ENCODE measurements at regions not wholly inside any gene's neighbourhood (a gene's known extent, or its start where the extent isn't known, plus 50 kb on each side); places are given as distances from the start of the nearest gene placed in this dataset.
"Not testable (repeated sequence)": the region's sequence is repeated elsewhere in the genome, so short reads cannot be mapped to it uniquely, and the experiment has no call there.

- TF ChIP-seq HMGXB4 (CRISPR knock-in tag; IDR thresholded peaks at IDR 0.05) (0 out of 2 replicates have a peak, but pooled peaks have one; percentile 43), ZNF396 (CRISPR knock-in tag; IDR thresholded peaks at IDR 0.05; ENCODE audit: borderline replicate concordance) (no peak), SP1 (CRISPR knock-in tag; conservative IDR thresholded peaks at IDR 0.05) (peak; percentile 60; the same call in 1 of the 2 replicates)
Observed at GRCh38 chr16:21501869-21502667, 97.3 kb upstream of the METTL9 start (continued).

- H3K4me1 Mint-ChIP-seq; H3K4me3 Mint-ChIP-seq; POLR2A ChIA-PET; H3K9me3 Mint-ChIP-seq; CTCF ChIA-PET; H3K27me3 Mint-ChIP-seq (ENCODE audit: low read depth); H3K36me3 Mint-ChIP-seq; H3K27ac Mint-ChIP-seq; ATAC-seq: not testable (repeated sequence)
- peak; percentile 1 for DNase-seq (ENCODE audit: low spot score)
Observed at GRCh38 chr16:21503574-21503920, 95.8 kb upstream of the METTL9 start.

- H3K36me3 Mint-ChIP-seq; H3K4me1 Mint-ChIP-seq; POLR2A ChIA-PET; H3K9me3 Mint-ChIP-seq; H3K4me3 Mint-ChIP-seq; ATAC-seq; H3K27ac Mint-ChIP-seq; CTCF ChIA-PET; H3K27me3 Mint-ChIP-seq (ENCODE audit: low read depth): not testable (repeated sequence)
- peak; percentile 2 for DNase-seq (ENCODE audit: low spot score)
Observed at GRCh38 chr16:21503941-21504832, 95.2 kb upstream of the METTL9 start.

GRCh38 chr16:21505751-21506520 is 93.4 kb upstream of the METTL9 start:
- H3K27me3 Mint-ChIP-seq (ENCODE audit: low read depth); H3K4me3 Mint-ChIP-seq; ATAC-seq; H3K9me3 Mint-ChIP-seq; H3K36me3 Mint-ChIP-seq; POLR2A ChIA-PET; CTCF ChIA-PET; DNase-seq (ENCODE audit: low spot score): not testable (repeated sequence)
- 0 out of 2 replicates have a peak overlapping the region, but pooled peaks have one; percentile 49 for H3K27ac Mint-ChIP-seq
- H3K4me1 Mint-ChIP-seq: peaks cover 19% of the 10 kb centered on the region

- H3K27ac Mint-ChIP-seq; ATAC-seq; H3K36me3 Mint-ChIP-seq; H3K4me3 Mint-ChIP-seq; POLR2A ChIA-PET; H3K27me3 Mint-ChIP-seq (ENCODE audit: low read depth); H3K9me3 Mint-ChIP-seq; CTCF ChIA-PET: not testable (repeated sequence)
- DNase-seq (ENCODE audit: low spot score): peak; percentile 9
- H3K4me1 Mint-ChIP-seq: peaks cover 25% of the 10 kb centered on the region
Observed at GRCh38 chr16:21506857-21507456, 92.4 kb upstream of the METTL9 start.

GRCh38 chr16:21507631-21508305 is 91.6 kb upstream of the METTL9 start:
- Mint-ChIP-seq H3K4me1 (peaks cover 25% of the 10 kb centered on the region), H3K27ac (peak overlapping the region; percentile 82)
- POLR2A ChIA-PET; H3K36me3 Mint-ChIP-seq; H3K27me3 Mint-ChIP-seq (ENCODE audit: low read depth); ATAC-seq; CTCF ChIA-PET; H3K9me3 Mint-ChIP-seq; H3K4me3 Mint-ChIP-seq; DNase-seq (ENCODE audit: low spot score): not testable (repeated sequence)

- H3K9me3 Mint-ChIP-seq; H3K4me3 Mint-ChIP-seq; CTCF ChIA-PET; POLR2A ChIA-PET; H3K27me3 Mint-ChIP-seq (ENCODE audit: low read depth); ATAC-seq; H3K36me3 Mint-ChIP-seq; DNase-seq (ENCODE audit: low spot score): not testable (repeated sequence)
- peak overlapping the region; percentile 37 for H3K27ac Mint-ChIP-seq
- peaks cover 25% of the 10 kb centered on the region for H3K4me1 Mint-ChIP-seq
Observed at GRCh38 chr16:21508661-21509436, 90.5 kb upstream of the METTL9 start.

- H3K27me3 Mint-ChIP-seq (ENCODE audit: low read depth); POLR2A ChIA-PET; H3K36me3 Mint-ChIP-seq; CTCF ChIA-PET; H3K4me3 Mint-ChIP-seq; DNase-seq (ENCODE audit: low spot score); H3K9me3 Mint-ChIP-seq; ATAC-seq: not testable (repeated sequence)
- Mint-ChIP-seq H3K4me1 (peaks cover 31% of the 10 kb centered on the region), H3K27ac (peak overlapping the region; percentile 37; the same call in 1 of the 2 replicates)
Observed at GRCh38 chr16:21509437-21510086, 89.8 kb upstream of the METTL9 start.

GRCh38 chr16:21510869-21511255 is 88.5 kb upstream of the METTL9 start:
- not testable (repeated sequence) for H3K27ac Mint-ChIP-seq

More at GRCh38 chr16:21510869-21511255, 88.5 kb upstream of the METTL9 start:
- POLR2A ChIA-PET; CTCF ChIA-PET; DNase-seq (ENCODE audit: low spot score); H3K36me3 Mint-ChIP-seq; ATAC-seq; H3K27me3 Mint-ChIP-seq (ENCODE audit: low read depth); H3K9me3 Mint-ChIP-seq; H3K4me3 Mint-ChIP-seq: not testable (repeated sequence)
- H3K4me1 Mint-ChIP-seq: peaks cover 40% of the 10 kb centered on the region

Measured in WTC11 (cell line).